ENCODE measurements at regions not wholly inside any gene's neighbourhood (a gene's known extent, or its start where the extent isn't known, plus 50 kb on each side); places are given as distances from the start of the nearest gene placed in this dataset.

GRCh38 chr1:38292969-38293368 lies 246.4 kb upstream of the POU3F1 start:
- TF ChIP-seq, protein P1, sequence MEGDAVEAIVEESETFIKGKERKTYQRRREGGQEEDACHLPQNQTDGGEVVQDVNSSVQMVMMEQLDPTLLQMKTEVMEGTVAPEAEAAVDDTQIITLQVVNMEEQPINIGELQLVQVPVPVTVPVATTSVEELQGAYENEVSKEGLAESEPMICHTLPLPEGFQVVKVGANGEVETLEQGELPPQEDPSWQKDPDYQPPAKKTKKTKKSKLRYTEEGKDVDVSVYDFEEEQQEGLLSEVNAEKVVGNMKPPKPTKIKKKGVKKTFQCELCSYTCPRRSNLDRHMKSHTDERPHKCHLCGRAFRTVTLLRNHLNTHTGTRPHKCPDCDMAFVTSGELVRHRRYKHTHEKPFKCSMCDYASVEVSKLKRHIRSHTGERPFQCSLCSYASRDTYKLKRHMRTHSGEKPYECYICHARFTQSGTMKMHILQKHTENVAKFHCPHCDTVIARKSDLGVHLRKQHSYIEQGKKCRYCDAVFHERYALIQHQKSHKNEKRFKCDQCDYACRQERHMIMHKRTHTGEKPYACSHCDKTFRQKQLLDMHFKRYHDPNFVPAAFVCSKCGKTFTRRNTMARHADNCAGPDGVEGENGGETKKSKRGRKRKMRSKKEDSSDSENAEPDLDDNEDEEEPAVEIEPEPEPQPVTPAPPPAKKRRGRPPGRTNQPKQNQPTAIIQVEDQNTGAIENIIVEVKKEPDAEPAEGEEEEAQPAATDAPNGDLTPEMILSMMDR (conservative IDR thresholded peaks at IDR 0.05 in 1 of 2, IDR thresholded peaks at IDR 0.05 in 1 of 2; ENCODE audit: low read depth in 1 of 2, low read length in 2 of 2) = no peak
- TF ChIP-seq EZH2 (IDR thresholded peaks at IDR 0.05; ENCODE audit: low read length, missing control alignments) = no peak

All from fibroblast of lung (primary cell).